ENCODE measurements at regions not wholly inside any gene's neighbourhood (a gene's known extent, or its start where the extent isn't known, plus 50 kb on each side); places are given as distances from the start of the nearest gene placed in this dataset.

- DNase-seq, result no peak
Observed at GRCh38 chr12:13839365-13840336, 141.8 kb downstream of the GRIN2B start.

GRCh38 chr12:13836099-13836498 is 145.3 kb downstream of the GRIN2B start:
- no peak for DNase-seq

GRCh38 chr12:13835652-13836051 is 145.8 kb downstream of the GRIN2B start:
- DNase-seq, result no peak

GRCh38 chr12:13834241-13834640 is 147.2 kb downstream of the GRIN2B start:
- DNase-seq, result no peak

- no peak for DNase-seq
Observed at GRCh38 chr12:13817131-13817530, 164.3 kb downstream of the GRIN2B start.

GRCh38 chr12:13816394-13816793 is 165.0 kb downstream of the GRIN2B start:
- DNase-seq, result no peak

- no peak for DNase-seq
Observed at GRCh38 chr12:13812168-13812567, 169.2 kb downstream of the GRIN2B start.

- no peak for DNase-seq
Observed at GRCh38 chr12:13811061-13811460, 170.3 kb downstream of the GRIN2B start.

- no peak for DNase-seq
Observed at GRCh38 chr12:13805041-13805440, 176.4 kb downstream of the GRIN2B start.

- no peak for DNase-seq
Observed at GRCh38 chr12:13801543-13801942, 179.9 kb downstream of the GRIN2B start.

- DNase-seq, result no peak
Observed at GRCh38 chr12:13799574-13799973, 181.8 kb downstream of the GRIN2B start.

- no peak for DNase-seq
Observed at GRCh38 chr12:13798162-13798561, 183.2 kb downstream of the GRIN2B start.

- DNase-seq, result no peak
Observed at GRCh38 chr12:13794706-13795105, 186.7 kb downstream of the GRIN2B start.

- no peak for DNase-seq
Observed at GRCh38 chr12:13790317-13790716, 191.1 kb downstream of the GRIN2B start.

- DNase-seq, result no peak
Observed at GRCh38 chr12:13788626-13789025, 192.8 kb downstream of the GRIN2B start.

GRCh38 chr12:13786646-13787045 is 194.8 kb downstream of the GRIN2B start:
- no peak for DNase-seq

- DNase-seq, result no peak
Observed at GRCh38 chr12:13784504-13784903, 196.9 kb downstream of the GRIN2B start.

- DNase-seq, result no peak
Observed at GRCh38 chr12:13780453-13780852, 200.9 kb downstream of the GRIN2B start.

GRCh38 chr12:13777374-13777773 is 204.0 kb downstream of the GRIN2B start:
- DNase-seq, result no peak

- no peak for DNase-seq
Observed at GRCh38 chr12:13772264-13772663, 209.1 kb downstream of the GRIN2B start.

- no peak for DNase-seq
Observed at GRCh38 chr12:13770576-13770975, 210.8 kb downstream of the GRIN2B start.

- no peak for DNase-seq
Observed at GRCh38 chr12:13769966-13770365, 211.4 kb downstream of the GRIN2B start.

- no peak for DNase-seq
Observed at GRCh38 chr12:13769273-13769672, 212.1 kb downstream of the GRIN2B start.

GRCh38 chr12:13764748-13765147 is 216.7 kb downstream of the GRIN2B start:
- DNase-seq, result no peak

GRCh38 chr12:13749389-13749788 is 232.0 kb downstream of the GRIN2B start:
- no peak for DNase-seq

Data from stimulated activated naive CD4-positive, alpha-beta T cell treated with Interleukin-2 at 50 U/mL for 16 hours (primary cell).